ENCODE measurements at regions not wholly inside any gene's neighbourhood (a gene's known extent, or its start where the extent isn't known, plus 50 kb on each side); places are given as distances from the start of the nearest gene placed in this dataset.

DNA sequence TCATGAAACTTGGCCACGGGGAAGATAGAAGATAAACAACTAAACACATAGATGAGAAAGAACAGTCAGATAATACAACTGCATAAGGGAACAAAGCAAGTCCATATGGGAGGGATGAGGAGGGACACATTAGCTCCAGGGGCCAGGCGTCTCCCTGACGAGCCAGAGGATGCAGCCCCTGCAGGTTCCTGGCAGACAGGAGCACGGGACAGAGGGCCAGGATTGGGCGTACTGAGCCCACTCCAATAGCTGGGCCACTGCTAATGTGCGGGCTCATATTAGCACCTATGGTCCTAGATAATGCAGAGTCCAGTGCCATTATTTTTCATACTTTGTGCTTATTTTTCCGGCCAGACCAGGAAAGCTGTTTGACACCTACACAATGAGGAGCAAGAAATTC, 182.9 kb downstream of the ANKRD60 start:
- ChIA-PET POLR2A (ENCODE audit: unreplicated experiment) (no interaction called here), CTCF (no interaction called here)
- no peak overlapping the region for H3K18ac ChIP-seq (ENCODE audit: low read depth, low read length)
- H3K79me1 ChIP-seq (ENCODE audit: low read depth in 1 of 2, low read length in 2 of 2) = no peaks in the 10 kb centered on the region
- H3K9me1 ChIP-seq (ENCODE audit: insufficient read depth, low read length) = no peaks in the 10 kb centered on the region
- in situ Hi-C loops (cut with MboI; ENCODE audit: low sequenced_read_pairs) = no loop called here
- H4K8ac ChIP-seq (ENCODE audit: low read depth in 2 of 2, low read length in 2 of 2) = no peak overlapping the region
- H3K27me3 ChIP-seq (ENCODE audit: control insufficient read depth, insufficient read depth, low read length) = no peaks in the 10 kb centered on the region
- no peak overlapping the region for H3K4me3 ChIP-seq (ENCODE audit: insufficient read depth, low read depth, low read length)
- no peak for TF ChIP-seq CEBPB (IDR thresholded peaks at IDR 0.05; ENCODE audit: low read depth, low read length)
- TF ChIP-seq RAD21 (IDR thresholded peaks at IDR 0.05; ENCODE audit: low read length) = no peak
- TF ChIP-seq MXI1 (IDR thresholded peaks at IDR 0.05; ENCODE audit: borderline replicate concordance, low read depth, low read length) = no peak
- no peak for TF ChIP-seq MAZ (IDR thresholded peaks at IDR 0.05; ENCODE audit: borderline replicate concordance, low read depth, low read length)
- TF ChIP-seq BHLHE40 (IDR thresholded peaks at IDR 0.05; ENCODE audit: low read depth, low read length) = no peak
- TF ChIP-seq CHD1 (IDR thresholded peaks at IDR 0.05; ENCODE audit: low read depth, low read length) = no peak
- TF ChIP-seq MAFK (IDR thresholded peaks at IDR 0.05; ENCODE audit: low read depth, low read length) = no peak
- TF ChIP-seq, protein P1, sequence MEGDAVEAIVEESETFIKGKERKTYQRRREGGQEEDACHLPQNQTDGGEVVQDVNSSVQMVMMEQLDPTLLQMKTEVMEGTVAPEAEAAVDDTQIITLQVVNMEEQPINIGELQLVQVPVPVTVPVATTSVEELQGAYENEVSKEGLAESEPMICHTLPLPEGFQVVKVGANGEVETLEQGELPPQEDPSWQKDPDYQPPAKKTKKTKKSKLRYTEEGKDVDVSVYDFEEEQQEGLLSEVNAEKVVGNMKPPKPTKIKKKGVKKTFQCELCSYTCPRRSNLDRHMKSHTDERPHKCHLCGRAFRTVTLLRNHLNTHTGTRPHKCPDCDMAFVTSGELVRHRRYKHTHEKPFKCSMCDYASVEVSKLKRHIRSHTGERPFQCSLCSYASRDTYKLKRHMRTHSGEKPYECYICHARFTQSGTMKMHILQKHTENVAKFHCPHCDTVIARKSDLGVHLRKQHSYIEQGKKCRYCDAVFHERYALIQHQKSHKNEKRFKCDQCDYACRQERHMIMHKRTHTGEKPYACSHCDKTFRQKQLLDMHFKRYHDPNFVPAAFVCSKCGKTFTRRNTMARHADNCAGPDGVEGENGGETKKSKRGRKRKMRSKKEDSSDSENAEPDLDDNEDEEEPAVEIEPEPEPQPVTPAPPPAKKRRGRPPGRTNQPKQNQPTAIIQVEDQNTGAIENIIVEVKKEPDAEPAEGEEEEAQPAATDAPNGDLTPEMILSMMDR (conservative IDR thresholded peaks at IDR 0.05; ENCODE audit: low read depth, low read length) = no peak
- no peak for TF ChIP-seq RCOR1 (IDR thresholded peaks at IDR 0.05; ENCODE audit: insufficient replicate concordance, low read length)
- no peak for TF ChIP-seq NFE2L2 (IDR thresholded peaks at IDR 0.05; ENCODE audit: low read depth, low read length)
- TF ChIP-seq, protein P2, sequence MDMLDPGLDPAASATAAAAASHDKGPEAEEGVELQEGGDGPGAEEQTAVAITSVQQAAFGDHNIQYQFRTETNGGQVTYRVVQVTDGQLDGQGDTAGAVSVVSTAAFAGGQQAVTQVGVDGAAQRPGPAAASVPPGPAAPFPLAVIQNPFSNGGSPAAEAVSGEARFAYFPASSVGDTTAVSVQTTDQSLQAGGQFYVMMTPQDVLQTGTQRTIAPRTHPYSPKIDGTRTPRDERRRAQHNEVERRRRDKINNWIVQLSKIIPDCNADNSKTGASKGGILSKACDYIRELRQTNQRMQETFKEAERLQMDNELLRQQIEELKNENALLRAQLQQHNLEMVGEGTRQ (IDR thresholded peaks at IDR 0.05; ENCODE audit: low read depth, low read length) = no peak
- no peak for TF ChIP-seq POLR2A (IDR thresholded peaks at IDR 0.05; ENCODE audit: low read depth, low read length)
- no peak for TF ChIP-seq SMC3 (IDR thresholded peaks at IDR 0.05; ENCODE audit: low read depth, low read length)
- TF ChIP-seq, protein P3, sequence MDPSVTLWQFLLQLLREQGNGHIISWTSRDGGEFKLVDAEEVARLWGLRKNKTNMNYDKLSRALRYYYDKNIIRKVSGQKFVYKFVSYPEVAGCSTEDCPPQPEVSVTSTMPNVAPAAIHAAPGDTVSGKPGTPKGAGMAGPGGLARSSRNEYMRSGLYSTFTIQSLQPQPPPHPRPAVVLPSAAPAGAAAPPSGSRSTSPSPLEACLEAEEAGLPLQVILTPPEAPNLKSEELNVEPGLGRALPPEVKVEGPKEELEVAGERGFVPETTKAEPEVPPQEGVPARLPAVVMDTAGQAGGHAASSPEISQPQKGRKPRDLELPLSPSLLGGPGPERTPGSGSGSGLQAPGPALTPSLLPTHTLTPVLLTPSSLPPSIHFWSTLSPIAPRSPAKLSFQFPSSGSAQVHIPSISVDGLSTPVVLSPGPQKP (IDR thresholded peaks at IDR 0.05; ENCODE audit: borderline replicate concordance, low read depth, low read length) = no peak
- no peak for TF ChIP-seq RFX5 (IDR thresholded peaks at IDR 0.05; ENCODE audit: low read depth, low read length)
- no peak for TF ChIP-seq FOS (IDR thresholded peaks at IDR 0.05; ENCODE audit: low read depth, low read length)
- no peak overlapping the region for H2BK120ac ChIP-seq (ENCODE audit: low read depth, low read length)
- H2AFZ ChIP-seq (replicated peaks; ENCODE audit: low read length, poor library complexity) = no peak overlapping the region
- H3K4me1 ChIP-seq (ENCODE audit: control insufficient read depth, insufficient read depth, low read length) = no peaks in the 10 kb centered on the region
- 70% methylated on average over 3 of the region's 7 CpGs; no CpG with 5 or more reads in 1 of the 2 experiments for WGBS, 2 experiments (ENCODE audit: extremely low coverage in 2 of 2, insufficient read length in 1 of 2)
- no TSS peak for BruUV-seq (replicated peaks)
- no peak overlapping the region for H3K23ac ChIP-seq (ENCODE audit: low read depth, low read length)
- no peak overlapping the region for H4K91ac ChIP-seq (ENCODE audit: insufficient read depth, low read depth, low read length)
- H3K27ac ChIP-seq (ENCODE audit: insufficient read depth, low read length) = no peak overlapping the region
- ATAC-seq (ENCODE audit: low read depth) = no peak
- H4K5ac ChIP-seq (ENCODE audit: low read depth, low read length) = no peak overlapping the region
- no peak overlapping the region for H2AK5ac ChIP-seq (ENCODE audit: low read depth, low read length)
- H2AK9ac ChIP-seq (replicated peaks; ENCODE audit: low read depth, low read length, poor library complexity) = no peak overlapping the region
- no peak for DNase-seq
- intact Hi-C loops (cut with micrococcal nuclease) = no loop called here
- H3K36me3 ChIP-seq (ENCODE audit: control insufficient read depth, insufficient read depth, low read length) = no peaks in the 10 kb centered on the region
- dilution Hi-C loops (cut with HindIII; ENCODE audit: low sequenced_read_pairs, unreplicated experiment) = no loop called here
- H3K14ac ChIP-seq (replicated peaks; ENCODE audit: low read depth, low read length) = no peak overlapping the region
- no peak overlapping the region for H2BK5ac ChIP-seq (ENCODE audit: low read depth, low read length, poor library complexity, severe bottlenecking)
- no peak overlapping the region for H3K56ac ChIP-seq (ENCODE audit: extremely low read depth, insufficient read depth, low read length)
- no peak overlapping the region for H2BK15ac ChIP-seq (ENCODE audit: low read depth, low read length)
- no peak overlapping the region for H2BK20ac ChIP-seq (ENCODE audit: low read depth, low read length)
- no peak overlapping the region for H3K9ac ChIP-seq (ENCODE audit: low read depth, low read length)
- H4K20me1 ChIP-seq (ENCODE audit: insufficient read depth, low read length) = no peaks in the 10 kb centered on the region
- no peak overlapping the region for H3K4me2 ChIP-seq (ENCODE audit: low read depth, low read length)
- no peak overlapping the region for H3K4ac ChIP-seq (ENCODE audit: low read depth, low read length)
- no peaks in the 10 kb centered on the region for H3K9me3 ChIP-seq (ENCODE audit: control insufficient read depth, insufficient read depth, low read length)

Data from IMR-90 (cell line).